ENCODE measurements at regions not wholly inside any gene's neighbourhood (a gene's known extent, or its start where the extent isn't known, plus 50 kb on each side); places are given as distances from the start of the nearest gene placed in this dataset.
A peak's percentile ranks its signal among the peaks of the same experiment; 100 is the strongest.

GRCh38 chr9:1791191-1791590 is 224.0 kb upstream of the SMARCA2 start:
- no peak for DNase-seq

GRCh38 chr9:1794547-1795270 is 220.4 kb upstream of the SMARCA2 start:
- DNase-seq: no peak

DNA sequence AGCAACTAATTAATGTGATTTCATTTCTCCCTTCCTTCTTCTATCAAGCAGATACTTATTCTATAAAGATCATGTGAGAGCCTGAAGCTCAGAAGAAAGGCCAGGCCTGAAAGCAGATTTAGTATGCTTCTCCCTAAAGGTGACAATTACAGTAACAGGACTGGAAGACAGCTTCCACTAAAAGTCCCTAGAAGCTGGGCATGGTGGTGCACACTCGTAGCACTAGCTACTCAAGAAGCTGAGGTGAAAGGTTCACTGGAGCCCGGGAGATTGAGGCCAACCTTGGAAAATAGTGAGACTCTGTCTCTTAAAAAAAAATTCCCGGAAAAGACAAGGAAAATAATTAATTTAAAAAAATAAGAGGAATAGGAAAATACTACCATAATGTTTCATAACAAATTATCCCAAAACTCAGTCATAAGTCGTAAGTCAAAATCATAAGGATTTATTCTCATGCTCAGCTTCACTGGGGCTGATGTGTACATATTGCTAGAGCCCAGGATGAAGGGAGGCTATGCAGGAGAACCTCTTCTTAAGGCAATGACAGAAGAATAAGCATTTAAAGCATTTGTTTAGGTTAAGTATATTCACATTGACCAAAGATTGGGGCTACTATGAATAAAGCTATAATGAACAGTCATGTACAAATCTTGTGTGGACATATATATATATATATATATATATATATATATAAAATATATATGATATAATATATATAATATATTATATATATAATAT is 210.8 kb upstream of the SMARCA2 start:
- DNase-seq: no peak

DNA sequence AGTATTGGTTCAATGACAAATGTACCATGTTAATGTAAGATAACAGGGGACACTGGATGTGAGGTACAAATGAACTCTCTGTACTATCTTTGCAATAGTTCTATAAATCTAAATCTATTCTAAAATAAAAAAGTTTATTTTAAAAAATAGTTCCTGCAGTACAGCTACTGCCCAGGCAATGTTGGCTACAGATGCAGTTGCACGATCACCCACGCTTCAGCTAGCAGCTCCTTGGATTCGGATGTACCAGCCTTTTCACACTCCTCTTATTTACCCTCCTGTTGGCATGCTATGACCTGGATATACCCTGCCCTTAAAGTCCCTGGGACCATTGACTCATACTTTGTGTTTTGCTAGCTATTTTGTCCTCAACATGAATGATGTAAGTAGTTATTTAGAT is 185.4 kb upstream of the SMARCA2 start:
- DNase-seq: no peak

DNA sequence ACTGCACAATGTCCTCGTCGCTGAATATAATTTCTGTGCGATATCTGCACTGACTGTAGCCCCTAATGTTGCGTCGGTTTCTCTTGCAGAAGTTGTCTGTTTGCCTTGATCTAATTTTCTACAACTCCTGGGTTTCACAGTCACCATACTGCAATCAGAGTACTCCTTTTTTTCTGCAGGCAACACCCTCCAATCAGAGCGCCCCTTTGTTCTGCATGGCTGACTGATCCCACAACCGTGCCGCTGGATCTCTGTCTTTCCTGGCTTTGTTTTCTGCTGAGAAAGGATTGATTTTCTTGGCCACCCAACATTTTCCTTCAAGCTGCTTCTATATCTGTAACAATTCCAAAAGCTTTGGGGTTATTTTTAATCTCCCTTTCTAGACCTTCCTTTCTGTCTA is 182.2 kb upstream of the SMARCA2 start:
- DNase-seq: no peak

GRCh38 chr9:1837453-1838084 is 177.6 kb upstream of the SMARCA2 start:
- DNase-seq: peak; percentile 38

GRCh38 chr9:1839909-1840308 is 175.2 kb upstream of the SMARCA2 start:
- no peak for DNase-seq

- DNase-seq: no peak
These were observed 169.7 kb upstream of the SMARCA2 start for GRCh38 chr9:1845425-1845824.

DNA sequence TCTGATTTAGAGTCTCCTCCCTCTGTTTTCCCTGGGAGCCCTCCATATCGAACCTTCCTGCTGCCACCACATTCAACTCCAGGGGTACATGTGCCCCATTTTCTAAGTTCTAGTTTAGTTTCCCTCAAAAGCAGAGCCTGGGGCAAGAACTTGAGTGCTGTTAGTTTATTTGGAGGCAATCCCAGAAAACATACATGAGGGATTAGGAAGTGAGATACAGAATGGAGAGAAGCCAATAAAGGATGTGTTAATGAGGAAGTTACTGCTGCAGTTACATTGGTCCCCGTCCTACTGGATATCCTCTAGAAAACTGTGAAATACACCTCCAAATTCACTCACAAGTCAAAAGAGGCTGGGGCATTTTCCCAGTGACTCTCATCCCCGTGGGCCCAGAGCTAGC is 159.4 kb upstream of the SMARCA2 start:
- DNase-seq: no peak

- DNase-seq: no peak
These were observed 157.3 kb upstream of the SMARCA2 start for GRCh38 chr9:1857808-1858207.

DNA sequence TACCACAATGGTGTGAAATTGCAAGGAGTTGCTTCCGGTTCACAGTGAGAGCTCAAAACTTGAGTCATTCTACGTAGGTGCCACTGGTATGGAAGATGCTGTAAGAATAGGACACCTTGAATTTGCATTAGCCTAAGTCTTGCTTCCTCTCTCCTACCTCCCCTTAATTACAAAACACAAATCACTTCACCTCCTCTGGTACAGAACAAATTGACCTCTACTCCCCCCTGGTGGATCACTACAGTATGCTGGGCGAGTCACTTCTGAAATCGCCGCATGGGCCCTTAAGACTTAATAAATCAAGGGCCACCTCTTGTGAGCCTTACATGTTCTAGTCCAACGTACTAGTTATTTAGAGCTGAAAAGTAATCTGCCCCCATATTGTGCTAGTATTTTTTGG is 145.3 kb upstream of the SMARCA2 start:
- peak; percentile 38 for DNase-seq

- DNase-seq: no peak
These were observed 144.2 kb upstream of the SMARCA2 start for GRCh38 chr9:1870915-1871314.

- DNase-seq: no peak
These were observed 143.3 kb upstream of the SMARCA2 start for GRCh38 chr9:1871626-1872419.

DNA sequence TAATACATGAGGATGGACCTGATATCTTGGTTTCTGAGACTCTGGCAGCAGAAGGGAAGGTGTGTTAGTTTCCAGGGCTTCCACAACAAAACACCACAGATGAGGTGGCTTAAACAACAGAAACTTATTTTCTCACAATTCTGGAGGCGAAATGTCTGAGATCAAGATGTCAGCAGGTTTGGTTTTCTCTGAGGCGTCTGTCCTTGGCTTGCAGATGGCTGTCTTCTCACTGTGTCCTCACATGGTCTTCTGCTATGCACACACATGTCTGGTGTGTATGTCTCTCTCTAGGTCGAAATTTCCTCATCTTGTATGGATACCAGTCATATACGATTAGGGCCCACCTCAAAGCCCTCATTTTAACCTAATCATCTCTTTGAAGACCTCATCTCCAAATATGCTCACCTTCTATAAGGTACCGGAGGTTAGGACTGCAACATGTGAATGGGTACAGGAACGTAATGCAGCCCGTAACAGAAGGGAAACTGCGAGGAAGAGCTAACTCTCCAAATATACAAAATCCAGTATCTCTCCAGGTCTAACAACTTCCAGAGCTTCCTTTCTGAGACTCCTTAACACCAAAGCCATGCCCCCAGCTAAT is 139.8 kb upstream of the SMARCA2 start:
- no peak for DNase-seq

- DNase-seq: no peak
These were observed 139.2 kb upstream of the SMARCA2 start for GRCh38 chr9:1875921-1876448.

- DNase-seq: no peak
These were observed 138.2 kb upstream of the SMARCA2 start for GRCh38 chr9:1876891-1877496.

- DNase-seq: no peak
These were observed 137.2 kb upstream of the SMARCA2 start for GRCh38 chr9:1877951-1878350.

GRCh38 chr9:1878811-1879210 is 136.3 kb upstream of the SMARCA2 start:
- no peak for DNase-seq

DNA sequence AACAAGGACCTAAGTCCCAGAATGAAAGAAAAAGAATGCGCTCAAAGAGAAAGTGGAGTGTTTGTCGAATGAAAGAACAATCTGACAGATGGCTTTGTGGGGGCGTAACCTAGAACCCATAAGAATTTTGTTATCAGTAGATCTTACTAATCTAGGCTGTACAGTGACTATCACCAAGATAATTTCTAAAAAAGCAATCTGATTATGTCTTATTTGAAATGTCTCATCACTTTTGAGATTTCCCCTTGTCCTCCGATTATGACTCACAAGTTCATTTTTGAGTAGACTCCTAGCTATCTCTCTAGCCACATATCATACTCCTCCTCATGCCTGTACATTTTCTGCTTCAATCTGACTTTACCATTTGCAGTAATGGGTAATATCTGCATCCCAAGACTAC is 135.6 kb upstream of the SMARCA2 start:
- no peak for DNase-seq

- no peak for DNase-seq
These were observed 135.0 kb upstream of the SMARCA2 start for GRCh38 chr9:1880038-1880565.

- no peak for DNase-seq
These were observed 133.3 kb upstream of the SMARCA2 start for GRCh38 chr9:1881708-1882295.
